DND-41 (cell line): ENCODE measurements at regions not wholly inside any gene's neighbourhood (a gene's known extent, or its start where the extent isn't known, plus 50 kb on each side); places are given as distances from the start of the nearest gene placed in this dataset.

Experiments used
- ATAC-seq: fragments of 200-7000 bp; cut with Tn5 transposase; 3 replicates; pipeline ENCODE4 v1.9.1; 2021; ENCODE audit warnings: low read depth; ENCODE audit not compliant: insufficient read depth
- DNase-seq: peaks from one replicate; pipeline ENCODE4 v3.0.0-alpha.2; 2020
- H2AFZ ChIP-seq: 2 replicates; pipeline ENCODE4 v1.6.0; 2012; ENCODE audit warnings: low read depth, low read length
- H3K27ac ChIP-seq: 2 replicates; pipeline ENCODE4 v1.5.1; 2012; ENCODE audit warnings: low read length, inconsistent platforms
- H3K27me3 ChIP-seq: fragments of 200-600 bp; sonication (generic); 2 replicates; pipeline ENCODE4 v1.6.0; 2012; ENCODE audit warnings: low read length, mild to moderate bottlenecking, inconsistent platforms; ENCODE audit not compliant: insufficient read depth, poor library complexity
- H3K36me3 ChIP-seq: 2 replicates; pipeline ENCODE4 v1.5.1; 2012; ENCODE audit warnings: low read length, inconsistent platforms; ENCODE audit not compliant: insufficient read depth
- H3K4me1 ChIP-seq: 2 replicates; pipeline ENCODE4 v1.5.1; 2012; ENCODE audit warnings: mild to moderate bottlenecking, low read length; ENCODE audit not compliant: insufficient read depth
- H3K4me2 ChIP-seq: 2 replicates; pipeline ENCODE4 v1.6.0; 2012; ENCODE audit warnings: mild to moderate bottlenecking, moderate library complexity, low read length, inconsistent platforms; ENCODE audit not compliant: insufficient read depth
- H3K4me3 ChIP-seq, 2 experiments: fragments of 200-600 bp in 1 of 2; shearing (Covaris generic) in 1 of 2; 2 replicates each; pipeline ENCODE4 v1.5.1; 2012 to 2016; ENCODE audit warnings: inconsistent platforms in 2 of 2, low read length in 2 of 2, mild to moderate bottlenecking in 2 of 2, low read depth in 1 of 2, moderate library complexity in 1 of 2
- H3K79me2 ChIP-seq: 2 replicates; pipeline ENCODE4 v1.6.0; 2012; ENCODE audit warnings: low read length, inconsistent platforms; ENCODE audit not compliant: insufficient read depth
- H3K9ac ChIP-seq: 2 replicates; pipeline ENCODE4 v1.6.0; 2012; ENCODE audit warnings: low read depth, mild to moderate bottlenecking, inconsistent platforms, low read length, moderate library complexity
- H3K9me3 ChIP-seq: 2 replicates; pipeline ENCODE4 v1.5.1; 2012; ENCODE audit warnings: low read length, moderate library complexity, mild to moderate bottlenecking, inconsistent platforms; ENCODE audit not compliant: insufficient read depth, severe bottlenecking
- H4K20me1 ChIP-seq: 2 replicates; pipeline ENCODE4 v1.6.0; 2012; ENCODE audit warnings: low read length; ENCODE audit not compliant: insufficient read depth
- CTCF ChIP-seq: IDR thresholded peaks from 2 replicates; pipeline ENCODE4 v1.5.1; 2012; ENCODE audit warnings: borderline replicate concordance, low read length, moderate library complexity, mild to moderate bottlenecking; ENCODE audit not compliant: poor library complexity, severe bottlenecking; ENCODE audit errors: extremely low read depth
- EZH2 ChIP-seq: IDR thresholded peaks from 3 replicates; pipeline ENCODE4 v1.6.1; 2012; ENCODE audit warnings: borderline replicate concordance, low read depth, mild to moderate bottlenecking, moderate library complexity, low read length, inconsistent platforms; ENCODE audit not compliant: severe bottlenecking

GRCh38 chr2:175518206-175518605, 336.7 kb upstream of the ATP5MC3 start:
- H3K4me3 ChIP-seq, result no peak overlapping the region
- TF ChIP-seq EZH2, result no peak
- no peak for TF ChIP-seq CTCF
- ATAC-seq, result no peak

GRCh38 chr2:175516555-175516954, 335.0 kb upstream of the ATP5MC3 start:
- DNase-seq (no peak), ATAC-seq (no peak)
- no peaks in the 10 kb centered on the region for H3K79me2 ChIP-seq
- TF ChIP-seq CTCF, result no peak
- TF ChIP-seq EZH2, result no peak
- no peaks in the 10 kb centered on the region for H3K9me3 ChIP-seq
- no peak overlapping the region for H3K4me2 ChIP-seq
- H3K27ac ChIP-seq, result no peak overlapping the region
- no peaks in the 10 kb centered on the region for H4K20me1 ChIP-seq
- H2AFZ ChIP-seq, result no peak overlapping the region
- no peaks in the 10 kb centered on the region for H3K27me3 ChIP-seq
- H3K9ac ChIP-seq, result no peak overlapping the region
- no peak overlapping the region for H3K4me3 ChIP-seq
- H3K36me3 ChIP-seq, result no peaks in the 10 kb centered on the region
- no peaks in the 10 kb centered on the region for H3K4me1 ChIP-seq

More at GRCh38 chr2:175518206-175518605, 336.7 kb upstream of the ATP5MC3 start:
- Histone ChIP-seq H3K27ac (no peak overlapping the region), H2AFZ (no peak overlapping the region), H3K9ac (no peak overlapping the region), H3K79me2 (no peaks in the 10 kb centered on the region), H3K4me2 (no peak overlapping the region), H3K36me3 (no peaks in the 10 kb centered on the region), H4K20me1 (no peaks in the 10 kb centered on the region), H3K4me1 (no peaks in the 10 kb centered on the region), H3K27me3 (no peaks in the 10 kb centered on the region), H3K9me3 (no peaks in the 10 kb centered on the region)
- no peak for DNase-seq

GRCh38 chr2:175500255-175500654, 318.7 kb upstream of the ATP5MC3 start:
- Histone ChIP-seq H3K4me1 (no peaks in the 10 kb centered on the region), H3K27ac (no peak overlapping the region), H3K79me2 (no peaks in the 10 kb centered on the region), H3K27me3 (no peaks in the 10 kb centered on the region), H2AFZ (no peak overlapping the region), H3K4me3 (no peak overlapping the region), H3K36me3 (no peaks in the 10 kb centered on the region), H3K9ac (no peak overlapping the region), H3K9me3 (no peaks in the 10 kb centered on the region), H3K4me2 (no peak overlapping the region), H4K20me1 (no peaks in the 10 kb centered on the region)
- ATAC-seq (no peak), DNase-seq (no peak)
- TF ChIP-seq EZH2 (no peak), CTCF (no peak)

- no peaks in the 10 kb centered on the region for H4K20me1 ChIP-seq
- no peaks in the 10 kb centered on the region for H3K4me1 ChIP-seq
- H3K79me2 ChIP-seq, result no peaks in the 10 kb centered on the region
- no peak for DNase-seq
- no peaks in the 10 kb centered on the region for H3K27me3 ChIP-seq
- no peak overlapping the region for H3K4me2 ChIP-seq
- ATAC-seq, result no peak
- no peaks in the 10 kb centered on the region for H3K36me3 ChIP-seq
- H2AFZ ChIP-seq, result no peak overlapping the region
- no peaks in the 10 kb centered on the region for H3K9me3 ChIP-seq
- H3K9ac ChIP-seq, result no peak overlapping the region
- TF ChIP-seq EZH2 (no peak), CTCF (no peak)
- H3K4me3 ChIP-seq, result no peak overlapping the region
- no peak overlapping the region for H3K27ac ChIP-seq
These were observed 308.9 kb upstream of the ATP5MC3 start for GRCh38 chr2:175490360-175490791.
